ENCODE measurements at regions not wholly inside any gene's neighbourhood (a gene's known extent, or its start where the extent isn't known, plus 50 kb on each side); places are given as distances from the start of the nearest gene placed in this dataset.
A peak's percentile ranks its signal among the peaks of the same experiment; 100 is the strongest.
"Not testable (repeated sequence)": the region's sequence is repeated elsewhere in the genome, so short reads cannot be mapped to it uniquely, and the experiment has no call there.

DNA sequence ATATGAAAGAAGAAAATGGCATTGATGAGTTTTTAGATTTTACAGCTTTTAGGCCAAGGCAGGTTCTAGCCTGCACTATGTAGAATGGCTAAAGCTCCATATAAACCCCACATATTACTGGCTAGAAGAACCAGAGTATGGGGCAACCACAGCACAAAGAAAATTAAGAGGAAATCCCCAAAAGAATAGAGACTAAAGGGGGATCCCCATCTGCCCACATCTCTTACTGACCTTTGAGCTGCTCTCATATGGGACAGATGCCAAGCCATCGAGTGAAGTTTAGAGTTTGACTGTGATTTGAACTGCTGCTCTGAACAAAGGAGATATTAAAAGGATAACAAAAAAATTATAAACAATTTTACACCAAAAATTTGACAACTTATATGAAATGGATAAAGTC lies 102.2 kb upstream of the HAO2 start:
- ChIA-PET CTCF (interaction anchor here (1.1 to 2.4 kb wide), 3 partner anchors 9 to 101 kb away, joined by 4 to 15 read pairs (median 5); no protein-coding TSS in a partner anchor), POLR2A (no interaction called here)
- DNase-seq (ENCODE audit: low read depth, low spot score): no peak
- H3K4me3 ChIP-seq (ENCODE audit: low read depth, low read length): no peak overlapping the region
- TF ChIP-seq CTCF (IDR thresholded peaks at IDR 0.05; ENCODE audit: insufficient read depth, low read length, missing control alignments): no peak

DNA sequence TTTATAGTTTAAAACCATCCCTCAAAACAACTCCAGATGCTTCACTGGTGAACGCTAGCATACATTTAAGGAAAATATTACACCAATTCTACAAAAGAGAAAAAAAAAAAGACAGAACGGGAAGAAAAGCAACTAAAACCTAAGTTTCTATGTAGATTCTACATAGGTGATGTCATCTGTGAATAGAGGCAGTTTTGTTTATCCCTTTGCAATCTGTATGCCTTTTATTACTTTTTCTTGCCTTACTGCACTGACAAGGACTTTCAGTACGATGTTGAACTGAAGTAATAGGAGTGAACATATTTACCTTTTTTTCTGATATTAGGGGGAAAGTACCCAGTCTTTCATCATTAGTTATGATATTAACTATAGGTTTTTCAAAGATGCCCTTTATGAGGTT lies 101.7 kb upstream of the HAO2 start:
- CTCF ChIA-PET: interaction anchor here (1.1 to 2.4 kb wide), 2 partner anchors 9 to 12 kb away, joined by 4 to 15 read pairs; no protein-coding TSS in a partner anchor
- no peak for TF ChIP-seq CTCF (IDR thresholded peaks at IDR 0.05; ENCODE audit: insufficient read depth, low read length, missing control alignments)
- POLR2A ChIA-PET: no interaction called here
- H3K4me3 ChIP-seq (ENCODE audit: low read depth, low read length): no peak overlapping the region
- DNase-seq (ENCODE audit: low read depth, low spot score): no peak

DNA sequence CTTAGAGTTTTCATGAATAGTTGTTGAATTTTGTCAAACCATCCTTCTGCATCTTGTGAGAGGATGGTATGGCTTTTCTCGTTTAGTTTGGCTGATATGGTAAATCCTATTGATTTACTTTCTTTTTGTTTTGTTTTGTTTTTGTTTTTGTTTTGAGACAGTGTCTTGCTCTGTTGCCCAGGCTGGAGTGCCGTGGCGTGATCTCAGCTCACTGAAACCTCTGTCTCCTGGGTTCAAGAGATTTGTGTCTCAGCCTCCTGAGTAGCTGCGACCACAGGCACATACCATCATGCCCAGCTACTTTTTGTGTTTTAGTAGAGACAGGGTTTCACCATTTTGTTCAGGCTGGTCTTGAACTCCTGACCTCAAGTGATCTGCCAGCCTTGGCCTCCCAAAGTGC lies 101.3 kb upstream of the HAO2 start:
- DNase-seq (ENCODE audit: low read depth, low spot score); H3K4me3 ChIP-seq (ENCODE audit: low read depth, low read length); POLR2A ChIA-PET: not testable (repeated sequence)
- CTCF ChIA-PET: interaction anchor here (2.4 kb wide), 1 partner anchor 9 kb away, joined by 15 read pairs; no protein-coding TSS in a partner anchor

DNA sequence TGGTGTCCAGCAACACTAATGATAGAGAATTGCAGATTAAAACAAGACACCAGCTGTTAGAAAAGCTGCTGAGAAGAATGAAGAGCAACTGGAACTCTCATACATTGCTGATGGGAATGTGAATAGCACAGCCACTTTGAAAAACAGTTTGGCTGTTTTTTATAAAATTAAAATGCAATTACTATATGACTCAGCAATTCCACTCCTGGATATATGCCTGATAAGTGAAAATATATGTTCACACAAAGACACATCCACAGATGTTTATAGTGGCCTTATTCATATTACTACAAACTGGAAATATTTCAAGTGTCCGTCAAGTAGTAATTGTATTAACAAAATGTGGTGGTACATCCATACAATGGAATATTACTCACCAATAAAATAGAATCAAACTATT lies 99.7 kb upstream of the HAO2 start:
- no peak for TF ChIP-seq CTCF (IDR thresholded peaks at IDR 0.05; ENCODE audit: insufficient read depth, low read length, missing control alignments)
- no peak overlapping the region for H3K4me3 ChIP-seq (ENCODE audit: low read depth, low read length)
- no peak for DNase-seq (ENCODE audit: low read depth, low spot score)
- ChIA-PET POLR2A (no interaction called here), CTCF (no interaction called here)

- peak; percentile 84 for TF ChIP-seq CTCF (IDR thresholded peaks at IDR 0.05; ENCODE audit: insufficient read depth, low read length, missing control alignments)
- ChIA-PET CTCF (interaction anchor here (0.7 to 5.1 kb wide), 49 partner anchors 8 to 1124 kb away, joined by 3 to 99 read pairs (median 5); partner anchors contain the start of gene HAO2), POLR2A (no interaction called here)
- H3K4me3 ChIP-seq (ENCODE audit: low read depth, low read length): no peak overlapping the region
- DNase-seq (ENCODE audit: low read depth, low spot score): no peak
Measured at GRCh38 chr1:119275145-119276134, 93.1 kb upstream of the HAO2 start.

GRCh38 chr1:119276558-119276957 lies 92.0 kb upstream of the HAO2 start:
- DNase-seq (ENCODE audit: low read depth, low spot score): no peak
- CTCF ChIA-PET: interaction anchor here (0.6 to 5.1 kb wide), 15 partner anchors 11 to 357 kb away, joined by 3 to 99 read pairs (median 4); partner anchors contain the start of gene HAO2
- TF ChIP-seq CTCF (IDR thresholded peaks at IDR 0.05; ENCODE audit: insufficient read depth, low read length, missing control alignments): no peak
- no peak overlapping the region for H3K4me3 ChIP-seq (ENCODE audit: low read depth, low read length)
- POLR2A ChIA-PET: no interaction called here

All from AG04449 (cell line).